Testis (tissue), 2 donors: ENCODE measurements at regions not wholly inside any gene's neighbourhood (a gene's known extent, or its start where the extent isn't known, plus 50 kb on each side); places are given as distances from the start of the nearest gene placed in this dataset.

Experiments
- DNase-seq: peaks from one replicate; pipeline ENCODE4 v3.0.0-alpha.2; 2019
- H3K27ac ChIP-seq, 2 donors: fragments of 200-600 bp; sonication (generic); one replicate each; pipeline ENCODE4 v1.5.1; 2019
- H3K27me3 ChIP-seq: fragments of 200-600 bp; sonication (generic); one replicate; pipeline ENCODE4 v1.5.1; 2019
- H3K36me3 ChIP-seq: fragments of 200-600 bp; sonication (generic); one replicate; pipeline ENCODE4 v1.5.1; 2017; ENCODE audit warnings: low read depth; ENCODE audit errors: missing control alignments
- H3K4me1 ChIP-seq: fragments of 200-600 bp; sonication (generic); one replicate; pipeline ENCODE4 v1.5.1; 2019
- H3K4me3 ChIP-seq, 2 donors: fragments of 200-600 bp; sonication (generic); one replicate each; pipeline ENCODE4 v1.5.1; 2017 to 2019
- H3K9me3 ChIP-seq: fragments of 200-600 bp; sonication (generic); one replicate; pipeline ENCODE4 v1.5.1; 2017
- CTCF ChIP-seq, 3 experiments: fragments of 450-650 bp in 2 of 3; fragments of 200-600 bp in 1 of 3; sonication (generic) in 1 of 3; IDR thresholded peaks; one replicate each; pipeline ENCODE4 v1.5.1; 2016 to 2019; ENCODE audit warnings: antibody characterized with exemption in 3 of 3, mild to moderate bottlenecking in 2 of 3, moderate library complexity in 1 of 3
- POLR2A ChIP-seq: fragments of 450-650 bp; IDR thresholded peaks from one replicate; pipeline ENCODE4 v1.6.1; 2017; ENCODE audit warnings: antibody characterized with exemption, mild to moderate bottlenecking, moderate library complexity
- WGBS, 2 donors: methylation state at CpG; one replicate each; pipeline ENCODE4 v1.1.5; 2018; 5-methylcytosine and 5-hydroxymethylcytosine counted together
- intact Hi-C: fragments of 100-400 bp; cut with DNase I; formaldehyde crosslinking; loops from one replicate; pipeline ENCODE4 v1.15.1; 2023; ENCODE audit warnings: low total_unique reads

- Histone ChIP-seq H3K9me3 (no peaks in the 10 kb centered on the region), H3K36me3 (no peaks in the 10 kb centered on the region), H3K27ac (no peak overlapping the region), H3K4me3 (no peak overlapping the region), H3K27me3 (no peaks in the 10 kb centered on the region), H3K4me1 (no peaks in the 10 kb centered on the region)
- 34 to 86% methylated on average over 2 to 4 of the region's 4 CpGs for WGBS, 2 donors
- TF ChIP-seq CTCF (IDR thresholded peaks at IDR 0.05), result no peak
- no peak for TF ChIP-seq POLR2A
- intact Hi-C loops, result no loop called here
- DNase-seq, result no peak
These were observed 226.1 kb upstream of the AR start for GRCh38 chrX:67317725-67318124.

GRCh38 chrX:67328476-67328875, 215.3 kb upstream of the AR start:
- H3K4me3 ChIP-seq, result no peak overlapping the region
- H3K4me1 ChIP-seq, result no peaks in the 10 kb centered on the region
- no peak overlapping the region for H3K27ac ChIP-seq
- no peak for TF ChIP-seq CTCF (IDR thresholded peaks at IDR 0.05)
- no peak for TF ChIP-seq POLR2A
- DNase-seq, result no peak
- H3K9me3 ChIP-seq, result no peaks in the 10 kb centered on the region
- H3K27me3 ChIP-seq, result no peaks in the 10 kb centered on the region
- H3K36me3 ChIP-seq, result no peaks in the 10 kb centered on the region
- intact Hi-C loops, result no loop called here
- WGBS, 2 donors, result 83 to 91% methylated on average over 3 of the region's 3 CpGs

- WGBS, 2 donors, result 76 to 78% methylated on average over 2 of the region's 2 CpGs
- Histone ChIP-seq H3K9me3 (no peaks in the 10 kb centered on the region), H3K27me3 (no peaks in the 10 kb centered on the region), H3K4me3 (no peak overlapping the region), H3K36me3 (no peaks in the 10 kb centered on the region), H3K4me1 (no peaks in the 10 kb centered on the region), H3K27ac (no peak overlapping the region)
- DNase-seq, result no peak
- TF ChIP-seq POLR2A (no peak), CTCF (IDR thresholded peaks at IDR 0.05) (no peak)
- intact Hi-C loops, result no loop called here
These were observed 209.5 kb upstream of the AR start for GRCh38 chrX:67334323-67334722.

- no peaks in the 10 kb centered on the region for H3K9me3 ChIP-seq
- no peaks in the 10 kb centered on the region for H3K4me1 ChIP-seq
- no peaks in the 10 kb centered on the region for H3K36me3 ChIP-seq
- H3K27me3 ChIP-seq, result no peaks in the 10 kb centered on the region
- 66% methylated on average over 2 of the region's 2 CpGs; no CpG with 5 or more reads in 1 of the 2 donors for WGBS, 2 donors
- no peak for TF ChIP-seq CTCF (IDR thresholded peaks at IDR 0.05)
- TF ChIP-seq POLR2A, result no peak
- intact Hi-C loops, result no loop called here
- no peak overlapping the region for H3K27ac ChIP-seq
- DNase-seq, result no peak
- H3K4me3 ChIP-seq, result no peak overlapping the region
These were observed 205.6 kb upstream of the AR start for GRCh38 chrX:67338262-67338661.

GRCh38 chrX:67342138-67342537, 201.7 kb upstream of the AR start:
- 58 to 69% methylated on average over 1 of the region's 1 CpG for WGBS, 2 donors
- DNase-seq, result no peak

More at GRCh38 chrX:67342138-67342537, 201.7 kb upstream of the AR start:
- Histone ChIP-seq H3K4me1 (no peaks in the 10 kb centered on the region), H3K36me3 (no peaks in the 10 kb centered on the region), H3K9me3 (no peaks in the 10 kb centered on the region), H3K4me3 (no peak overlapping the region), H3K27ac (no peak overlapping the region), H3K27me3 (no peaks in the 10 kb centered on the region)
- TF ChIP-seq POLR2A, result no peak
- TF ChIP-seq CTCF (IDR thresholded peaks at IDR 0.05), result no peak
- intact Hi-C loops, result no loop called here
